Amniotic epithelial cell (primary cell): ENCODE measurements at regions not wholly inside any gene's neighbourhood (a gene's known extent, or its start where the extent isn't known, plus 50 kb on each side); places are given as distances from the start of the nearest gene placed in this dataset.
A peak's percentile ranks its signal among the peaks of the same experiment; 100 is the strongest.
"Not testable (repeated sequence)": the region's sequence is repeated elsewhere in the genome, so short reads cannot be mapped to it uniquely, and the experiment has no call there.

ENCODE experiments used
- DNase-seq: peaks from one replicate; pipeline ENCODE4 v3.0.0-alpha.2; 2010; ENCODE audit warnings: low read depth

DNA sequence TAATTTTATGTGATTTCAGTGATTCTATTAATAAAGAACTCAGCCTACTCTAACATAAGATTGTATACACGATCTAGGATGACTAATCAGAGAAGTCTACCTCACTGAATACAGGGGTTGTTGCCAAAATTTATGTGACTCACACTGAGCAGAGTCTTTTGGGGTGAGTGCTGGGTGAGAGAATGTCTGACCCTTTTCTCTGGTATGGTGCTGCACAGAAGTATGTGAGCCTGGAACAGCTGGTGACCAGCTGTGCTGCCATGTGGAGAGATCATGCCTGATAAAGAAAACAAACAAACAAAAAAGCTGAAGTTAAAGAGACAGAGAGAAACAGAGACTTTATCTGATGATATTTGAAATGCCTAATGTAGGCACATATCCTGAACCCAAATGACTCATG lies 618.1 kb upstream of the GRIA3 start:
- DNase-seq, result peak; percentile 86

DNA sequence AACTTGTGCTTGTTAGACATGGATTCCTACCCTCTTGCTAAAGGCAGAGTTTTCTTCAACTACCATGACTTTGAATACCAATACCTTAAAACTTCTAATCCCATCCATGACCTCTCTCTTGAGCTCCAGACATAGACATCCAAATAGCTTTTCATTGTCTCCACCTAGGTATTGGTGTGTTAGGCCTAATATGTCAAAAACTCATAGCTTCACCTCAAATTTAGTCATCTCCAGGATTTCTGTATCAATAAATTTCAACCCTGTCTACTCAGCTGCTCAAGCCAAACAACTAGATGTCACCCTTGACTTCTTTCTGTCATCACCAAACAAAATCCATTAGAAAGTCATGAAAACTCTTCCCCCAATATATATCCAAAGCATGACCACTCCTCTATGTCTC lies 617.7 kb upstream of the GRIA3 start:
- no peak for DNase-seq

DNA sequence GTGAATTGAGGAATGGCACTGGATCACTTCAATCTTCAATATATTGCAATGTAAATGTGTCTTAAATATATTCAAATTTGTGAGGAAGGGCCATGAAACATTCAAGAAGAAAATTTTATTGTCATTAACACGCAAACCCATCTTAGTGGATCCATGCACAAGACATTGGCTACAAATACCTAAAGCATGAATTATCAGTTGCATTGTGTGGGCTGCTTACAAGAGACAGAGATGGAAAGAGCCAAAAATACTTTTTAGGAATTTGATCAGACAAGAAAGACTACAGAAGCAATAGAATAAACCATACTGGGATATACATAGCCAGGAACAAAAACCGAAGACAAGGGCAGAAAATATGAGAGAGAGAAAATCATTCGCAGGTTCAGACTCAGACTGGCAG lies 616.2 kb upstream of the GRIA3 start:
- no peak for DNase-seq

DNA sequence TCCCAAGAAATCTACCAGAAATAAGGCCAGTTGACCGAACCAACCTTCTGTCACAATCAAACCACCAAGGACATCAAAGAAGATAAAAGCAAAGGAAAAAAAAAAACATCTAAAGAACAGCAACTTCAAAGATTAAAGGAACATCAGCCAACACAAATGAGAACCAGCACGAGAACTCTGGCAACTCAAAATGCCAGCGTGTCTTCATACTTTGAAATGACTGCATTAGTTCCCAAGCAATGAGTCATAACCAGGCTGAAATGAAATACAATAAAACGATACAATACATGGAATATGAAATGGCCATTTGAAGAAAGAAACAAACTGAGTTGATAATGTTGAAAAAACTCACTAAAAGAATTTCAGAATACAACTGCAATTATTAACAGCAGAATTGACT lies 611.6 kb upstream of the GRIA3 start:
- DNase-seq, result no peak

DNA sequence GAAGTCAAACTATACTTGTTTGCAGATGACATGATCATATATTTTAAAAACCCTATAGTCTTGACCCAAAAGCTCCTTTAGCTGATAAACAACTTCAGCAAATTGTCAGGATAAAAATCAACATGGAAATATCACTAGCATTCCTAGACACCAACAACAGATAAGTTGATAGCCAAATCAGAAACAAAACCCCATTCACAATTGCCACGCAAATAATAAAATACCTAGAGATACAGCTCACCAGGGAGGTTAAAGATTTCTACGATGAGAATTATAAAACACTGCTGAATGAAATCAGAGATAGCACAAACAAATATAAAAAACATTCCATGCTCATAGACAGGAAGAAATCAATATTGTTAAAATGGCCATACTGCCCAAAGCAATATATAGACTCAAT lies 605.0 kb upstream of the GRIA3 start:
- no peak for DNase-seq

DNA sequence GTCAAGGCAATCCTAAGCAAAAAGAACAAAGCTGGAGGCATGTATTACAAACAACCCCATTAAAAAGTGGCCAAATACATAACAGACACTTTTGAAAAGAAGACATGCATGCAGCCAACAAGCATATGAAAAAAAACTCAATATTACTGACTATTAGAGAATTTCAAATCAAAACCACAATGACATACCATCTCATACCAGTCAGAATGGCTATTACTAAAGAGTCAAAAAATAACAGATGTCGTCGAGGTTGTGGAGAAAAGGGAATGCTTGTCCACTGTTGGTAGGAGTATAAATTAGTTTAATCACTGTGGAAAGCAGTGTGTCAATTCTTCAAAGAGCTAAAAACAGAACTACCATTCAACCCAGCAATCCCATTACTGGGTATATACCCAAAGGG lies 604.6 kb upstream of the GRIA3 start:
- peak; percentile 9 for DNase-seq

DNA sequence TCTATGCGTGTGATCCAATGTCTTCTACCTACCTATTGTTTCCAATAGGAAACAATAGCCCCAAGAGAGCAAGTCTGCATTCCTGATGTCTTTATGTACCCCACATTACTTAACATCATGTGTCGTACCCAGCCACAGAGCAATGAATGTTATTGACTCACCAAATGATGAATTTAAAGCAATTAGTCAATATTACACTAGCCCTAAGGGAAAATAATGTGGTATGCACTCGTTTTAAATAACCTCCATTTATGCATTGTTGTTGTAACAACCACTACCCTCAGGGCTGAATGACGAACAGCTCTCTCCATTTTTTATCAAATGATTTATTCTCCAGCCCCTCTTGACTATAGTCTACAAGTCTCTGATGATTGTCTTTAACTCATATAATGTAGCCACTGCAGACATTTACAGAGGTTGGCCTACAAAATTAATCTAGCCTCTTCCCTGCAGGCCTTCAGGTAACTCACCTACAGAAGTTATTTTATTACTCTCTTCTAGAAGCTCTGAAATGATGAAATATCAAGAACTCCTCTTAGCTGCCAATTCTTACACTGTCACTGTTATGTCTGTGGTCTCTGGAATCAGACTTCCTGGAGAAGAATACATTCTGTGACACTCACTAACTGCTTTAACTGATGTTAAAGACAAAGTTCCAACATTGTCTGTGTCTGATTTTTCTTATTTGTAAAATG lies 601.7 kb upstream of the GRIA3 start:
- no peak for DNase-seq

DNA sequence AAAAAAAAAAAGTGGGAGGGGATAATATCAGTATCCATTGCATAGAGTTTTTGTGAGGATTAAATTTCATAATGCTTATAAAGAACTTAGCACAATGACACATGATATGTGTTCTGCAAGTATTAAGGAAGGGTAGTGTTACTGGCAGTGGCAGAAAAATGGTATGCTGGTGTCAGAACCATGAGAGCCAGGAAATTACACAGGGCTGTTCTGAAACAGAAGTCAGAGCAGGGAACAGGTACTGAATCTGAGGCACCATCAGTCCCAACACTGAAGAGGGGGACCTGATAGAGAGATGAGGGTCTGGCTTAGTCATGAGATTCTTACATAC lies 601.1 kb upstream of the GRIA3 start:
- no peak for DNase-seq

DNA sequence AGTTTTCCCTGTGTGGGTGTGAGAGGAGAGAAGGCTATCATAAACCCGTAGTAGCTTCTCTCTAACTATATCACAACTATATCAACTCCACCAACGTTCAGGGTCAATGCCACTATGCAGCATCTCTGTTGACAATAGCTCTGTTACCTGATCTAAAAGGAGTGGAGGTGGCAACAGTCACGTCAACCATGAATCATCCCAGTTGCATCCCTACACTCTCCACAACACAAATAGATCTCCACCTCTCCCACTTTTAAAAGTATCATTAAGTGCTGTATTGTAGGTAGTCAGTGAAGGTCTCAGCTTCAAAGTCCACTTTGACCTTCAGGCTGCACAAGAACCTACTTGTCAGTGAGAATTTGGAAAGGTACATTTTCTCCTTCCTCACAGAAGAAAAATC lies 600.5 kb upstream of the GRIA3 start:
- DNase-seq, result no peak

DNA sequence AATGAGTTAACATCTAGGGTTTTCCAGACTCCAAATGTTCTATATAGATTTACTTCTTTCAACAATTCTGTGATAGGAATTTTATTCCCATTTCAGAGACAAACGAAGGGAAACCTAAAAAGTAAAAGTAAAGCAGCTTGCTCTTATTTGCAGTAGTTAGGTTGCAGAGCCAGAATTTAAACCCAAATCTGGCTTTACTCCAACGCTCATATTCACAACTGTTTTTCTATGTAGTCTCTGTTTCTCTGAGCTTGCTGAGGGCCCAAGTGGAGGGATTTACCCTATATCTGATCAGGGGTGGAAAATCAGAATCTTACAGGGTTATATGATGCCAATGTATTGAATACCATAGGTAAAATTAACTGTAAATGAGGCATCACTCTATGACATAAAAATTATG lies 599.1 kb upstream of the GRIA3 start:
- DNase-seq, result no peak

DNA sequence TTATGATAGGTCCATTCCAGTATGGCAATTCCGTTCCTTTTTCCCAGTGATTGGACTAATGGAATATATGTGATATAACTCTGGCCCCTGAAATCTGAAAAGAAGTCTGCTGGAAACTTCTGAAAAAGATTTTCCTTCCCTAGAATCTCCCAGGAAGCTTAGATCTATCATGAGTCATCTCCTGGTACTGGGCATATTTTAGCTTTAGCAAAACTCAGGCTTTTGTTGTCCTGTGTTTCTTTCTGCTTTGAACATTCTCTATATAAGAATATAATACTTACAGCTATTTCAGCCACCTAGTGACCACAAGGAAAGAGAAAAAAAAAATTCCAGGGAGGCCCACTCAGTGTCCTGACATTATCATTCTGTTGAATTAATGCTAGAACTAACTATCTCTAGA lies 597.2 kb upstream of the GRIA3 start:
- DNase-seq, result peak; percentile 2

DNA sequence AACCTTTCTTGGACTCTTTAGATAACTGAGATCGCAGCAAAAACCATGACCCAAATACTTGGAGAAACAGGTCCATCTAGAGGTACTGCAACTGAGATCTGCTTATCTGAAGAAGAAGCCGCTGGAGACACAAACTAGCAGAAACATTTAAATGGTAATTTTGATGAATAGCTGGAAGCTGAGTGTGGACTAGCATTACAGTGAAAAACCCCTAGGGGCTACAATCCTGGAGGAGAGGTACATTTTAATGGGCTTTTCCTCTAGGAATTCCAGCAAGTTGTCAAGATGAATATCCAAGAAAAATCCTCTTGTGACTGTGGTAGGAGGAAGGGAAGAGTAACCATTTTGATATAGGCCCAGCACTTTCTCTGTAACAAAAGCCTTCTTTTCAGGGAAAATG lies 592.5 kb upstream of the GRIA3 start:
- DNase-seq, result no peak

DNA sequence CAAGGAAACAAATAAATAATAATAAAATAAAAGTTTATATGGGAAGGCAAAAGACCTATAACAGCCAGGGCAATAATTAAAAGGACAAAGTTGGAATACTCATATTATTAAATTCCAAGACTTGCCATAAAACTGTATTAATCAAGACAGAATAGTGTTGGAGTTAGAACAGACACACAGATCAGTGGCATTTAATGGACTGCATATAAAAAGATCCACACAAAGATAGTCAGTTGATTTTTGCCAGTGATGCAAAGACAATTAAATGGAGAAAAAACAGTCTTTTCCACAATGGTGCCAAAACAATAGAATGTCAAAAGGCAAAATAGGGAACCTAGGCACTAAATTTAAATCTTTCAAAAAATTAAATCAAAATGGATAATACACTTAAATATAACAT lies 587.1 kb upstream of the GRIA3 start:
- DNase-seq, result no peak

DNA sequence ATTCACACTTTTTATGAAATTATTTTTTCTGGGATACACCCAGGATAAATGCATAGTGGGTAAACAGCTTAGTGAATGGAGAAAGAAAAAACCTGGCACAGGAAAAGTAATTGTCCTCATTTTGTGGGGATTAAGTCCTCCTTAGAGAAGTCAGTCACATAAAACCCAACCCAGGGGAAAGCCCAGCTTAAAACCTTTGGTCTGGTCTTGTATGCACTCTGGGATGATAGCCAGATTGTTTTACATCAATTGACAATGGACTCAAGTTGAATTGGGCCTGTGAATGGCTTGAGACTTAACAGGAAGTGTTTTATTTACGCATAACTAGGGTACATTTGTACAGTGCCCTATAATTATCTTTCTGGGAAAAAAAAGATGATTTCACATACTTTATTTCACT lies 561.3 kb upstream of the GRIA3 start:
- no peak for DNase-seq

DNA sequence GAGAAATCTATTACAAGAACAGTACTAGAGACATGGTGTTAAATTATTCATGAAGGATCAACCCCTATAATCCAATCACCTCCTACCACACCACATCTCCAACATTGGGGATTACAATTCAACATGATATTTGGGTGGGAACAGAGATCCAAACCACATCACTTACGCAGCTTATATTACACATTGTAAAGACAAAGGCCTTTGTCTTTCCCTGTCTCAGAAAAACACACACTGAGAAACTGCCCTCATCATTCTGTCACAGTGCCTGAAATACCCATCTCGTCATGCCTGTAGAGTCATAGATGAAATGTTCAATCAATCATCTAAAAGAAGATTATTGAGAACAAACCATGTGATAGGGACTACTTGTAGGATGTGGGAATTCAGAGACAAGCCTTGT lies 558.8 kb upstream of the GRIA3 start:
- DNase-seq, result no peak

DNA sequence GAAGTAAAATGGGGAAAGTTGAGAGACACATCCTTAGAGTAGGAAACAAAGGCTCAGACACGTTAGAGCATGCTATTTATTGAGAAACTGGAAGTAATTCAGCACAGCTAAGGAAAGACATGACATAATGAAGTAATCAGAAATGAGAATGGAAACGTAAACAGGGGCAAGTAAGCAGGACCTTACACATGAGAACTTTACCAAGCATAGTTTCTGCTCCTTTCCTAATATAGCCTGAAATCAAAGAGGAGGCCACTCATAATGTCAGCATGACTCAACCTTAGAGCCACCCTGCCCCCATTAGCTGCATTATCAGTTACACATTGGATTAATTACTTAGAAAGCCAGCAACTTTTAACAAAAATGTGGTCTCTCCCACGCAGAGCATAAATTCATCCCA lies 558.3 kb upstream of the GRIA3 start:
- DNase-seq, result peak; percentile 0

DNA sequence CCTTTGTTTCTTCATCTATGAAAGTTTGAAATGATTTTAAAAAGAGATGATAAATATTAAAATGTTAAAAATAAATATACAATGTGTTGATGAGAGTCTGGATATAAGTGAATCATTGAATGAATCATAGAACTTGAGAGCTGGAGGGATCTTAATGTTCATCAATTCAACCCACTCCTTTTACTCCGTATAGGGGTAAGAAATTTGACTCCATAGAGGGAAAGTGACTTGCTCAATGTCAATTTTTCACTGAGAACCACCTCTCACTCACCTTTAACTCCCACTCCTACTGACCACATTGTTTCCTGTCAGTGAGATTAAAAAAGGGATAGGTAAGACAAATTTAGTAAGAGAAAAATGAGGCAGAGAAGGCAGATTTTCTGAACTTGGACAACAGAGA lies 557.2 kb upstream of the GRIA3 start:
- no peak for DNase-seq

DNA sequence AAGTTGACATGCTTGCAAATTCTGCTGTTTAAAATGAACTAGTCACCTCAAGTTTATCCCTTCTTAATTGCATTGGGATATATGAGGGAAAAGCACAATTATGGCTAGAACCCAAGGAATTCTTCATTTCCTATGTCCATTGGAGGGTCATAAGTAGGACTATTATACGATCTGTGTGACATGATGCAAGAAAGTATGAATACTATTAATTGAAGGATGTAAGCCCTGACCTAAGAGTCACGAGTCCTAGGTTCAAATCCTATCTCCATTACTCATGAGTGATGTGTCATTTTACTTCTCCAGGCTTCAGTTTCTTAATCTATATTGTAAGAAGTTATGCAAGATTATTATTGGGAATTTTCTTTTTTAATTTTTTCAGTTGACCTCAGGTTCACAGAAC lies 542.9 kb upstream of the GRIA3 start:
- no peak for DNase-seq

DNA sequence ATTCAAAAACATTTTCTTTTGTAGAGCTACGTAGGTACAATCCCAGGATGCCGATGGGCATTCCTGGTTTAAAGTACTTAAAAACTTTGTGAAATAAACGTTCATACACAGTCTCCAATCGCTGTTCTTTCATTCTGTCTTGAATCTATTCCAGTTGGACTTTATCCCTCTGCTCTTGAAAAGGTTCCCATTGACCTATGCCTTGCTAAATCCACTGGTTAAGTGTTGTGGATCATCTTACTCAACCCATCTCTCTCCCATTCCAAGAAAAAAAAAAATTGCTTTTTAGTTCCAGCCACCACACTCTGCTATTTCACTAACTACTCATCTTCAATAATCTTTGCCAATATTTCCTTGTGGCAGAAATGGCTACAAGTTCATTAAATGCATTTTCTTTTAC lies 542.3 kb upstream of the GRIA3 start:
- no peak for DNase-seq

DNA sequence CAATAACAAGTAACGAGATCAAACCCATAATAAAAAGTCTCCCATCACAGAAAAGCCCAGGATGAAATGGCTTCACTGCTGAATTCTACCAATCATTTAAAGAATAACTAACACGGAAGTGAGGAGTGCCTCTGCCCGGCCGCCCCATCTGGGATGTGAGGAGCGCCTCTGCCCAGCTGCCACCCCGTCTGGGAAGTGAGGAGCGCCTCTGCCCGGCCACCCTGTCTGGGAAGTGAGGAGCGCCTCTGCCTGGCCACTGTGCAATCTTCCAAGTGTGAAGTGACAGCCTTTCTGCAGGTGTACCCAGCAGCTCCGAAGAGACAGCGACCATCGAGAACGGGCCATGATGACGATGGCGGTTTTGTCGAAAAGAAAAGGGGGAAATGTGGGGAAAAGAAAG lies 528.8 kb upstream of the GRIA3 start:
- not testable (repeated sequence) for DNase-seq

DNA sequence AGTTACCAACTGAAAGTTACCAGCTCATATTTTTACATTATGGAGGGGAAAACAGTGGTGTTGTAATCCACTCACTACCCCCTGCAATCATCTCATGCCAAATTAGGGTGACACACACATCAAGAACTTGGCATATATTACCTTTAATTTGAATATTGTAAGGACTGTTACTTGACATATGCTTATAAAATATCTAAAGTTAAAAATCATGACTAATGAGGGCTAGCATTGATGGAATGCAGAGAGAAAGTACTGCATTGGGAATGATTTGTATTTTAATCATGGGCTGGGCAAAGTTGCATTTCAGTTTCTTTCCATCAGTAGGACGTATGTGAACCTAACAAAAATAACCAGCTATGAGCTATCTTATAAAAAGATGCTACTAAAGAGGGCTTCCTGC lies 517.5 kb upstream of the GRIA3 start:
- DNase-seq, result no peak

DNA sequence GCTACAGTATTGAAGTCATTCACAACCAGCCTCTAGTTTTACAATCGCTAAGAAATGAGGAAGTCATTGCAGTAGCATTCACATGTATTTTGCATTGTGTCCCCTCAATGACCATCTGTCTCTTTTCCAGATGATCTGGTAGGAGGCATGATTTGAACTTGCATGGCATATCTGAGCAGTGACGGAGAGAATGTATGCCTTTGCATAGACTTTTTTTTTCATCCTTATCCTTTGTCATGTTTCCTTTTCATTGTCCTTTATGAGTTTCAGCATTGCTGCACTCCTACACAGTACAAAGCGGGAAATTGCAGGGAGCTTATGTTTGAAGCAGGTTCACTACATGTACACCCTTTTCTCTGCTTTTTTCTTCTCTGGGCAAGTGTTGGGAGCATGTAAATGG lies 516.4 kb upstream of the GRIA3 start:
- DNase-seq, result no peak

DNA sequence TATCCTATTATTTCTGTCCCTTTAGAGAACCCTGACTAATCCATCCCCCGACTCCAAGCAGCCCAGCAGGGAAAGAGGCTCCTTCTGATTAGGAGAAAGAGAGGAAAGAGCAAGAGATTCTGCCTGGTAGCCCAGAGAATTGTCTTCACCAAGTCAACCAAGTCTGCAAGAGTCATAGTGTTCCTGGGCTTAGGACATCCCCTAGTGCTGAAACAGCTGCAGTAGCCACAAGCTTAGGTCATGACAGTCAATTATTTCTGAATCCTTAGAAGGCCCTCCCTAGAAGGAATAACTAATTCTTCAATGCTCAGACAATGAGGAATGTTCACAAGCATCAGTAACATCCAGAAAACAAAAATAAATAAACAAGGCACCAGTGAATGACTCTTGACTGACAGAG lies 480.3 kb upstream of the GRIA3 start:
- no peak for DNase-seq

DNA sequence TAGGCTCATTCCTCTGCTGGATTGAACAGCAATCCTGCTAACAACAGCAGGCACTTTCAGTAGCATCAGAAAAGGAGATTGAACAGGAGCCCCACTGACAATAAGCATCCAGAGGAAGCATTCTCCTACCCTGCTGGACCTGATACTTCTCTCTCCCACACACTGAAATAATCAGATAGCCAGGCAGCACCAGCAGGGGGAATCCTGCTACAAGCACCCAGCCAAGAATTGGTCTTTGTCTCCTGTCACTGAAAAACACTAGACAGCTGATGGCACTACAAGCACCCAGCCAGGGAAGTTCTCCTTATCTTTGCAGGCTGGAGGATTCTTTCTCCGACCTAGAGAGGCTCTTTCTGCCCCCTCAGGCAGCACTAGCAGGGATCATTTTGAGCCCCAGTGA lies 444.3 kb upstream of the GRIA3 start:
- DNase-seq, result no peak

DNA sequence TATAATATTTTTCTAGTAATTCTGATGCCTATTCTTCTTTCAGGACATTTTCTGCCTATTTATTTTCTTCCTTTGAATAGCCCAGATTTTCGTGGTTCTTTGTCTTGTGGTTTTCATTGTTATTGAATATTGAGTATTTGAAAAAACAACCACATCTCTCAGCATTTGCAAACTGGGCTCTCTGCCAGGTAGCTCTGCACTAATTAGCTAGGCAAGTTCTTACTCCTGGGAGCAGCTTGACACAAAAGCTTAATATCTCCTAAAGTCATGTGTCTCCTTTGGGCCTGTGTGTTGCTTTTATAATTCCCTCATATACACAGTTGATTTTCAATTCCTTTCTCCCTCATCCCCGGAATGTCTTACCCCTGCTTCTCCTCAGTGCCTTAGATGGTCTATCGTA lies 413.5 kb upstream of the GRIA3 start:
- DNase-seq, result no peak
